HepG2 (cell line): ENCODE measurements at regions not wholly inside any gene's neighbourhood (a gene's known extent, or its start where the extent isn't known, plus 50 kb on each side); places are given as distances from the start of the nearest gene placed in this dataset.

Experiments used
- NR2F2 ChIP-seq: IDR thresholded peaks from 2 replicates; pipeline ENCODE4 v1.6.1; 2012; ENCODE audit warnings: low read depth, inconsistent platforms, borderline replicate concordance
- POLR2A ChIP-seq, 2 experiments: IDR thresholded peaks; 2 replicates each; pipeline ENCODE4 v1.6.1; 2011; ENCODE audit warnings: low read depth in 2 of 2, low read length in 2 of 2, mild to moderate bottlenecking in 1 of 2, moderate library complexity in 1 of 2; ENCODE audit not compliant: insufficient read depth in 1 of 2
- TF ChIP-seq, protein P1 (sequence below): sonication (generic); formaldehyde crosslinking; conservative IDR thresholded peaks from 2 replicates; pipeline ENCODE4 v1.4.0; 2020; ENCODE audit warnings: missing genetic modification reagents
- TF ChIP-seq, protein P2 (sequence below): sonication (generic); formaldehyde crosslinking; IDR thresholded peaks from 2 replicates; pipeline ENCODE4 v1.5.0; 2020; ENCODE audit warnings: mild to moderate bottlenecking, missing genetic modification reagents, moderate library complexity
- TF ChIP-seq, protein P3 (sequence below): sonication (generic); formaldehyde crosslinking; IDR thresholded peaks from 2 replicates; pipeline ENCODE4 v1.5.0; 2020; ENCODE audit warnings: missing genetic modification reagents

DNA sequence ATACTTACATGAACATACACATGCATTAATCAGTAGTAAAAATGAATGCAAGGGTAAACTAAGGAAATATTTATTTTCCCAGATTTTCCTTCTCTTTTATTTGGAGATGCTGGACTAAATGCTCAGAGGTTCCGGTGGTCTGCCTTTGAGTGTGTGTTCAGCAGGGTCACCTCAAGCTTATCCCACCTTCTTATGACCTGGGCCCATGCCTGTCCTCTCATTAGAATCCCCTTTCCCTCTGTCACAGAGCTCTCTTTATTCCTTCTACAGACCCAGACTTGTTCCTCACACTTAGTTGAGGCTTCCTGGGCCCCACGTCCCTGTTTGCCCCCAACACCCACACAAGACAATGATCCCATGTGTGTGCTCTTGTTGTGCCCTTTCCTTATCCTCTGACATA is 61.6 kb upstream of the TOP3B start:
- TF ChIP-seq POLR2A (IDR thresholded peaks at IDR 0.05; ENCODE audit: insufficient read depth in 1 of 2, low read depth in 2 of 2, low read length in 2 of 2): no peak
- TF ChIP-seq, protein P1, sequence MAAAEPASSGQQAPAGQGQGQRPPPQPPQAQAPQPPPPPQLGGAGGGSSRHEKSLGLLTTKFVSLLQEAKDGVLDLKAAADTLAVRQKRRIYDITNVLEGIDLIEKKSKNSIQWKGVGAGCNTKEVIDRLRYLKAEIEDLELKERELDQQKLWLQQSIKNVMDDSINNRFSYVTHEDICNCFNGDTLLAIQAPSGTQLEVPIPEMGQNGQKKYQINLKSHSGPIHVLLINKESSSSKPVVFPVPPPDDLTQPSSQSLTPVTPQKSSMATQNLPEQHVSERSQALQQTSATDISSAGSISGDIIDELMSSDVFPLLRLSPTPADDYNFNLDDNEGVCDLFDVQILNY (CRISPR knock-in tag): no peak
- TF ChIP-seq, protein P2, sequence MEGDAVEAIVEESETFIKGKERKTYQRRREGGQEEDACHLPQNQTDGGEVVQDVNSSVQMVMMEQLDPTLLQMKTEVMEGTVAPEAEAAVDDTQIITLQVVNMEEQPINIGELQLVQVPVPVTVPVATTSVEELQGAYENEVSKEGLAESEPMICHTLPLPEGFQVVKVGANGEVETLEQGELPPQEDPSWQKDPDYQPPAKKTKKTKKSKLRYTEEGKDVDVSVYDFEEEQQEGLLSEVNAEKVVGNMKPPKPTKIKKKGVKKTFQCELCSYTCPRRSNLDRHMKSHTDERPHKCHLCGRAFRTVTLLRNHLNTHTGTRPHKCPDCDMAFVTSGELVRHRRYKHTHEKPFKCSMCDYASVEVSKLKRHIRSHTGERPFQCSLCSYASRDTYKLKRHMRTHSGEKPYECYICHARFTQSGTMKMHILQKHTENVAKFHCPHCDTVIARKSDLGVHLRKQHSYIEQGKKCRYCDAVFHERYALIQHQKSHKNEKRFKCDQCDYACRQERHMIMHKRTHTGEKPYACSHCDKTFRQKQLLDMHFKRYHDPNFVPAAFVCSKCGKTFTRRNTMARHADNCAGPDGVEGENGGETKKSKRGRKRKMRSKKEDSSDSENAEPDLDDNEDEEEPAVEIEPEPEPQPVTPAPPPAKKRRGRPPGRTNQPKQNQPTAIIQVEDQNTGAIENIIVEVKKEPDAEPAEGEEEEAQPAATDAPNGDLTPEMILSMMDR (CRISPR knock-in tag): no peak
- TF ChIP-seq NR2F2: no peak
- TF ChIP-seq, protein P3, sequence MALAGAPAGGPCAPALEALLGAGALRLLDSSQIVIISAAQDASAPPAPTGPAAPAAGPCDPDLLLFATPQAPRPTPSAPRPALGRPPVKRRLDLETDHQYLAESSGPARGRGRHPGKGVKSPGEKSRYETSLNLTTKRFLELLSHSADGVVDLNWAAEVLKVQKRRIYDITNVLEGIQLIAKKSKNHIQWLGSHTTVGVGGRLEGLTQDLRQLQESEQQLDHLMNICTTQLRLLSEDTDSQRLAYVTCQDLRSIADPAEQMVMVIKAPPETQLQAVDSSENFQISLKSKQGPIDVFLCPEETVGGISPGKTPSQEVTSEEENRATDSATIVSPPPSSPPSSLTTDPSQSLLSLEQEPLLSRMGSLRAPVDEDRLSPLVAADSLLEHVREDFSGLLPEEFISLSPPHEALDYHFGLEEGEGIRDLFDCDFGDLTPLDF (CRISPR knock-in tag): no peak
